GM13977 (cell line): ENCODE measurements at regions not wholly inside any gene's neighbourhood (a gene's known extent, or its start where the extent isn't known, plus 50 kb on each side); places are given as distances from the start of the nearest gene placed in this dataset.

Source experiments
- DNase-seq: peaks from one replicate; pipeline ENCODE4 v3.0.0; 2012; ENCODE audit warnings: low spot score
- in situ Hi-C: fragments of 300-500 bp; cut with MboI; formaldehyde crosslinking; loops from one replicate; pipeline ENCODE4 v1.12.0; 2022; ENCODE audit warnings: low sequenced_read_pairs, low pct_unique_long_range_greater_than_20kb, mixed read lengths, inconsistent platforms; ENCODE audit not compliant: unreplicated experiment
- TF ChIP-seq, protein P1 (sequence below): IDR thresholded peaks from 2 replicates; pipeline ENCODE4 v1.5.1; 2012; ENCODE audit warnings: mild to moderate bottlenecking, control low read depth; ENCODE audit not compliant: insufficient read depth; ENCODE audit errors: extremely low read depth, missing control alignments

DNA sequence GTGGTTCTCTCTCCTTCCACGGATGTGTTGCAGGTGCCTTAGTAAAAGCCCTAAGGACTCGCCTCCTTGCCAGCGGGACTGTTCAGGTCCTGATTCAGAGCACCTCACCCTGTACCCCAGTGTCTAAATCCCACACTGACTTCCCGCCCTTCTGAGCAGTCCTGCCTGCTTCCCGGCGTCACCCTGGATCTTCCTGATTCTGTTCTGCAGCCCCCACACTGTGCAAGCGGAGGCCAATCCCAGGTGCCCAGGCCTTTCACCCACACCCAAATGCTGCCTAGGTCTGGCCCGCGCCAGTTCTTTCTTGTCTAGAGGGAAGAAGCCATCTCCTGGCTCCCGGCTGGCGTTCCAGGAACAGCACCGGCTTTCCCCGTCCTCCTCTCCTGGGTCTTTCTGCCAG lies 95.9 kb upstream of the GALNT2 start:
- DNase-seq = no peak
- TF ChIP-seq, protein P1, sequence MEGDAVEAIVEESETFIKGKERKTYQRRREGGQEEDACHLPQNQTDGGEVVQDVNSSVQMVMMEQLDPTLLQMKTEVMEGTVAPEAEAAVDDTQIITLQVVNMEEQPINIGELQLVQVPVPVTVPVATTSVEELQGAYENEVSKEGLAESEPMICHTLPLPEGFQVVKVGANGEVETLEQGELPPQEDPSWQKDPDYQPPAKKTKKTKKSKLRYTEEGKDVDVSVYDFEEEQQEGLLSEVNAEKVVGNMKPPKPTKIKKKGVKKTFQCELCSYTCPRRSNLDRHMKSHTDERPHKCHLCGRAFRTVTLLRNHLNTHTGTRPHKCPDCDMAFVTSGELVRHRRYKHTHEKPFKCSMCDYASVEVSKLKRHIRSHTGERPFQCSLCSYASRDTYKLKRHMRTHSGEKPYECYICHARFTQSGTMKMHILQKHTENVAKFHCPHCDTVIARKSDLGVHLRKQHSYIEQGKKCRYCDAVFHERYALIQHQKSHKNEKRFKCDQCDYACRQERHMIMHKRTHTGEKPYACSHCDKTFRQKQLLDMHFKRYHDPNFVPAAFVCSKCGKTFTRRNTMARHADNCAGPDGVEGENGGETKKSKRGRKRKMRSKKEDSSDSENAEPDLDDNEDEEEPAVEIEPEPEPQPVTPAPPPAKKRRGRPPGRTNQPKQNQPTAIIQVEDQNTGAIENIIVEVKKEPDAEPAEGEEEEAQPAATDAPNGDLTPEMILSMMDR = no peak
- in situ Hi-C loops = no loop called here

DNA sequence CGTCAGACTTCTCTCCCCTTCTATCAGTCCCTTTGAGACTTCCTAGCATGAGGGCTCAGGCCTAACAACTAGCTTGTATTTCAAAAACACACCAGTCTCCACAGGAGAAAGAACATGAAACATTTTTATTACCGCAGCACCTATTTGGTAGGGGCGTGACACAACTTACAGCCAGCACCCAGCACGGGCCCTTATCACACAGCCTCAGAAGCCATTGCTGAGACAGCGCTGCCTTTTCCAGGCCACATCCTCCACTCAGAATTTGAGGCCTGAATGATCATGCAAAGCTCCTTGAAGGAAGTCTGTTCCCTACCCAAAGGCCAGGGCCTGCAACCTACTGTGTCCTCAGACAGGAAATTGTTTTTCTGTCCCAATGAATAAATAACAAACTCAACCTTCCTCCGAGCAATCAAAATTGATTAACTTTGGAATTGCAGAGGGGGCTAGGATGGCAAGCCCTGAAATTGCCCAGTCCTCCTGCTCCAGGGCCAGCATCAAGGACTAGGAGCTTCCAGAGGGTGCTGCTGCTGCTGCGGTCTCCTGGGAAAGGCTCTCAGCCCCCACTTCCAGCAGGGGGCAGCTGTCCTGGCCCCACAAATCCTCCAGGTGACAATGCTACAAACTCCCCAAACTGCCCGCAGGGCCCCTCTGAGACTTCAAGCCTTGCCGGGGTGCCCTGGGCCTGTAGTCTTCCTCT lies 94.3 kb upstream of the GALNT2 start:
- DNase-seq = no peak
- in situ Hi-C loops = no loop called here
- TF ChIP-seq, protein P1 = peak; percentile 31

DNA sequence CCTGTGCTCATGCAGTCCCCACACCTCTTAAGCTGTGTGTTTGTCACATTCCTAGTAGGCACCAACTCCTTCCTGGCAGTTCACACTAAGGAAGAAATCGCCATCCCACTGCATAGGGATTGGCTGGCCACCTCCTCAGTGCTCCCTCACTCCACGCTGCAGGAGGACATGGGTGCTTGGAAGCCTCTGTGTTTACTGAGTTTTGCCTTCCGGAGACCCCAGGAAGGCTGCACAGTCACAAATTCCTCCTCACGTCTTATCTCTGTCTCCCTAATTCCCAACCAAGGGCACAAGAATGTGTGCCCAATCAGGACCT lies 93.8 kb upstream of the GALNT2 start:
- no peak for DNase-seq
- TF ChIP-seq, protein P1 = no peak
- in situ Hi-C loops = no loop called here

DNA sequence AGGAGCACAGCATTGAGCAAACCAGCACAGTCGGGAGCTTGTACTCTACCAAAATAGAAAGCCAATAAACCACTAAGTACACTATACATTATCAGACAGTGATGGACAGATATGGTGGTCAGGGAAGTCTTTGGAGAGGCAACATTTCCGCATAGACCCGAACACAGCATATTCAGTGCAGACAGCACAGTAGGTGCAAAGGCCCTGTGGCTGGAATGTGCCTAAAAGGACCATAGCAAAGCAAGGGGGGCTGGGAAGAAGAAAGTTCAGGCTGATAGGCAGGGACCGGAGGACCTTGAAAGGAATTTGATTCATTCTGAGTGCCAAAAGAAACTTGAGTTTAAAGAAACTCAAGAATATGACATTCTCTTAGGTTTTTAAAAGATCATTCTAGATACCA lies 92.0 kb upstream of the GALNT2 start:
- in situ Hi-C loops = no loop called here
- TF ChIP-seq, protein P1 = no peak
- no peak for DNase-seq

DNA sequence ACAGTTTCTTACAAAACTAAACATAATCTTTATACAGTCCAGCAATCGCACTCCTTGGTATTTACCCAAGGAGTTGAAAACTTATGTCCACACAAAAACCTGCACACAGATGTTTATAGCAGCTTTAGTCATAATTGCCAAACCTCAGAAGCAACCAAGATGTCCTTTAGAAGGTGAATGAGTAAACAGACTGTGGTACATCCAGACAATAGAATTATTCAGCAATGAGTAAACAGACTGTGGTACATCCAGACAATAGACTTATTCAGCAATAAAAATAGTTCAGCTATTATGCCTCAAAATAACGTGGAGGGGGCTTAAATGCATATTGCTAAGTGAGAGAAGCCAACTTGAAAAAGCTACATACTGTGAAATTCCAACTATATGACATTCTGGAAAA lies 87.0 kb upstream of the GALNT2 start:
- in situ Hi-C loops = no loop called here
- TF ChIP-seq, protein P1 = no peak
- no peak for DNase-seq

DNA sequence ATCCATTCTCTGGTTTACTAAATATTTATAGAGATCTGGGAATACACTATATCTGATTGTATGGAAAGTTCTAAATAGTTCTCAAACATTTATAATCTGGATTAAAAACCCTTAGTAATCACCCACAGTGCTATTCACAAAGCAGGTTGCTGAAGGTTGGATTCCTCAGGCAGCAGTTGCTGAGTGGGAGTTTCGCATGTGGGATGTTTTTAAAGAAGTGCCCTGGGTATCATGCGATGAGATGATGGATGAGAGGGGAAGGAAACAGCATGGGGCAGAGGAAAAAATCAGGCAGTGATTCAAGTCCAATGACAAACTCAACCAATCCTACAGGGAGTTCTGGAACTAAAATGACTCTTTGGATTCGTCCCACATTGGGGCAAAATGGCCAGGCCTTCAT lies 85.3 kb upstream of the GALNT2 start:
- TF ChIP-seq, protein P1 = no peak
- in situ Hi-C loops = no loop called here
- DNase-seq = no peak
